ENCODE measurements at regions not wholly inside any gene's neighbourhood (a gene's known extent, or its start where the extent isn't known, plus 50 kb on each side); places are given as distances from the start of the nearest gene placed in this dataset.

DNA sequence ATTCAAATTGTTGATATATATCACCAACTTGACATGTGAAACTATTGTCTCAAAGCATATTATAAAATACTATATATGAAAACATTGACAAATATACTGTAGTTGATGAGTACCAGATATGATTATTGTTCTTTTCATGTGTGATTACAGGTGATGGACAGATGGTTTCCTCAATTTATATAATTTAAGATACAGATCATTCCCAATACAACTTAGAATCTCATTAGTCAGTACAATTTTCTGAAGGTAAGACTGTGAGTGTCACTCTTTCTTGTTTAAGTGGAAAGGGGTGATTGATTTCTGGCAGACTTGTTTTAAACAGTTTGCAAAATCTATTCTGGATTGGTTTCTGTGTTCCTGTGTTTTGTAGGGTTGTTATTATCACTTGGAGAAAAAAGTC lies 498.8 kb downstream of the IRS2 start:
- DNase-seq (ENCODE audit: low read depth): no peak
- TF ChIP-seq, protein P1, sequence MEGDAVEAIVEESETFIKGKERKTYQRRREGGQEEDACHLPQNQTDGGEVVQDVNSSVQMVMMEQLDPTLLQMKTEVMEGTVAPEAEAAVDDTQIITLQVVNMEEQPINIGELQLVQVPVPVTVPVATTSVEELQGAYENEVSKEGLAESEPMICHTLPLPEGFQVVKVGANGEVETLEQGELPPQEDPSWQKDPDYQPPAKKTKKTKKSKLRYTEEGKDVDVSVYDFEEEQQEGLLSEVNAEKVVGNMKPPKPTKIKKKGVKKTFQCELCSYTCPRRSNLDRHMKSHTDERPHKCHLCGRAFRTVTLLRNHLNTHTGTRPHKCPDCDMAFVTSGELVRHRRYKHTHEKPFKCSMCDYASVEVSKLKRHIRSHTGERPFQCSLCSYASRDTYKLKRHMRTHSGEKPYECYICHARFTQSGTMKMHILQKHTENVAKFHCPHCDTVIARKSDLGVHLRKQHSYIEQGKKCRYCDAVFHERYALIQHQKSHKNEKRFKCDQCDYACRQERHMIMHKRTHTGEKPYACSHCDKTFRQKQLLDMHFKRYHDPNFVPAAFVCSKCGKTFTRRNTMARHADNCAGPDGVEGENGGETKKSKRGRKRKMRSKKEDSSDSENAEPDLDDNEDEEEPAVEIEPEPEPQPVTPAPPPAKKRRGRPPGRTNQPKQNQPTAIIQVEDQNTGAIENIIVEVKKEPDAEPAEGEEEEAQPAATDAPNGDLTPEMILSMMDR (conservative IDR thresholded peaks at IDR 0.05; ENCODE audit: low read depth, low read length): no peak
- no peak overlapping the region for H3K4me3 ChIP-seq (ENCODE audit: low read depth, low read length)

DNA sequence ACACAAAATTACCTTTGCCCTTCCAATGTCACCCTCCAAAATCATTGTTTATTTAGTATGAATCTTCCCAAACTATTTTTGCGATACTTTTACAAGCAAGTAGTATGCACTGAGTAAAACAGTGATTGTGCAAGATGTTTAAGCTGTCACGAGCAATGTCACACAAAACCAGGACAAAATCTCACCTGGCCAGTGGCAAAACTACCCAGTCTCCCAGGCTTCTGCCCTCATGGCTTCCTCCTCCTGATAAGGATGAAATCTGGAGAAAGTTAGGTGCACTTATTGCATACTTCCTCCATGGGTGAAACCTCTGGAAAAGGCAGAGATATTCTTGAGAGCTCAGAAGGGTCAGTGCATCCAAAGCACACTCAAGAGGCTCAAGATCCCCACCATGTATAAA lies 500.8 kb downstream of the IRS2 start:
- no peak overlapping the region for H3K4me3 ChIP-seq (ENCODE audit: low read depth, low read length)
- no peak for DNase-seq (ENCODE audit: low read depth)
- TF ChIP-seq, protein P1 (conservative IDR thresholded peaks at IDR 0.05; ENCODE audit: low read depth, low read length): no peak

DNA sequence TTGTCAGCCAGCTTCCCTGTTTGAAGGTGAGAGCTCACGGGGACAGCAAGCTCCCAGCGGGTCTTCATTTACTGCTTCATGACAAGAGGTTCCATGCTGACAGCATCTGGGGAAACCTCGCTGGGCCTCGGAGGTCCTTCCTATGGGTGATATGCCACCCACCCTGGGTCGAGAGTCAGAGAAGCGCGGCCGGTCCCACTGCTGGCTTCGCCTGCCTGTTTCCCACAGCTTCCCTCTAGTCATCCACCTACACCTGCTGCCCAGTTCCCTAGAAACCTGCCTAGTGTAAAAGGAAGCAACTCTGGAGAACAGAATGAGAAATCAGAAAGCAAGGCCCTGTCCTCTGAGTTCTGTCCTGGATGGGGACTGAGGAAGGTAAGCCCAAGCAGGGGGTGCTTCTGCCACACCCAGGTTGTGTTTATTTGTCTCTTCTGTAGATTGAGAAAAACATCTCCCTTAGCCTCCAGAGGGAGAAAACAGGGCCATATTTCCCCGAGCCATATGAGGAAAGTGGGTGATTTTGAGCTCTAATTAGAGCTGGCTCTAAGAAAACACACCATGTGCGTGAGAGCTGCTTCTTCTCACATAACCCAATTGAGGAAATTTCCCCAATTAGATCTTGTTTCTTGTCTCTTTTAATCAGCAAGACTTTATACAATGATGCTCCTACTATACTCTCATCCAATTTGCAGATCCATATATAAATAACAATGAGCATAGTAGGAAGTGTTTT lies 504.3 kb downstream of the IRS2 start:
- no peak for DNase-seq (ENCODE audit: low read depth)
- TF ChIP-seq, protein P1 (conservative IDR thresholded peaks at IDR 0.05; ENCODE audit: low read depth, low read length): no peak

DNA sequence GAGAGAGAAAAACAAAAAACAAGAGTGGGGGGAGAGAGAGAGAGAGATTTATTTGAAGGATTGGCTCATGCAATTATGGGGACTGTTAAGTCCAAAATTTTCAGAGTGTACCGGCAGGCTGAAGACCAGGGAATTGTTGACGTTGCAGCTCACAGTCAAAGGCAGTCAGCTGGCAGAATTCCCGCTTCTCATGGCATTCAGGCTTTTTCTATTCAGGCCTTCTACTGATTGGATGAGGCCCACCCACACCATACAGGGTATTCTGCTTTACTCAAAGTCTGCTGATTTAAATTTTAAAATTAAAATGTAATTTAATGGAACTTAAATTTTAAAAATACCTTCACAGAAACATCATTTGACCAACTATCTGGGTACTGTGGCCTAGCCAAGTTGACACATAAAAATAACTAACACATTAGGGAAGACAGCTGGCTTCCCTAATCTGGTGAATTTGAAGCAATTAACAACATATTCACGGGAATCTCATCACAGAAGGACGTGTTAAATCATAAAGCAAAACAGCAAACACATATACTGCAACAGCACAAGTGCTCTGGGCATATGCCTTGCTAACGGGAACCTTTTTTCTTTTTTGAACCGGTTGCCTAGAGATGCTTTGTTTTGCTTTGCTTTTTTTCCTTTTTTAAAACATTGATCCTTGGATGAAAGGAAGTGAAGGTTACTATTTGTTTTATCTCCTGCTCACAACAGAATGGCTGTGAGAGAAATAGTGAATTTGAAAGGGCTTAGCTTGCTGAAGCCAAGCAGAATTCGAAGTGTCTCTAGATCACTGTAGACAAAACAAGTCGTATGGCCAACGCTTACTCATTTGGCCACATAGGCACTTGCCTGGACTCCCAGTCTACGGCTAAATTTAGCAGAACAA lies 505.1 kb downstream of the IRS2 start:
- no peak for DNase-seq (ENCODE audit: low read depth)
- H3K4me3 ChIP-seq (ENCODE audit: low read depth, low read length): no peak overlapping the region
- TF ChIP-seq, protein P1 (conservative IDR thresholded peaks at IDR 0.05; ENCODE audit: low read depth, low read length): no peak

More for the DNA sequence above, 504.3 kb downstream of the IRS2 start:
- H3K4me3 ChIP-seq (ENCODE audit: low read depth, low read length): no peak overlapping the region

- H3K4me3 ChIP-seq (ENCODE audit: low read depth, low read length): no peak overlapping the region
- TF ChIP-seq, protein P1 (conservative IDR thresholded peaks at IDR 0.05; ENCODE audit: low read depth, low read length): no peak
- no peak for DNase-seq (ENCODE audit: low read depth)
Measured at GRCh38 chr13:109276261-109276660, 510.1 kb downstream of the IRS2 start.

DNA sequence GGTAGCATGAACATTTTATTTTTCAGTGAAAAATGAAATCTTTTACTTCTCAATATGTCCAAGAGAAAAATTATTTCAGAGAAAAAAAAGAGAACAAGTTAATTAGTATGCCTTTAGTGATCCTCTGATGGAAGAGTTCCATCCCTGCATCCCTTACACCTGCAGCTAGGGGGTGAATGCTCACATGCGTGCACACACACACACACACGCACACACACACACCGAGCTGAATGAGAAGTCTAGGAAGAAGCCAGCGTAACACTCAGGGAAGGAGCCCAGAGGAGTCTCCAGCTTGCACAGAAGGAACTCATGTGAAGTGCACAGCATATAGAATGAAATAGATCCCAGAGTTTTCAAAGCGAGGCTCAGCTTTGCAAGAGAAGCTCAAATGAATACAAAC lies 510.5 kb downstream of the IRS2 start:
- DNase-seq (ENCODE audit: low read depth): no peak
- TF ChIP-seq, protein P1 (conservative IDR thresholded peaks at IDR 0.05; ENCODE audit: low read depth, low read length): no peak
- no peak overlapping the region for H3K4me3 ChIP-seq (ENCODE audit: low read depth, low read length)
